Iris pigment epithelial cell (primary cell): ENCODE measurements at regions not wholly inside any gene's neighbourhood (a gene's known extent, or its start where the extent isn't known, plus 50 kb on each side); places are given as distances from the start of the nearest gene placed in this dataset.

Source experiments
- DNase-seq: peaks from one replicate; pipeline ENCODE4 v3.0.0-alpha.2; 2011; ENCODE audit warnings: low read depth

- DNase-seq = peak; percentile 21
Observed at GRCh38 chr1:173128742-173129141, 78.0 kb upstream of the TNFSF18 start.

GRCh38 chr1:173127369-173128307 is 76.9 kb upstream of the TNFSF18 start:
- no peak for DNase-seq

GRCh38 chr1:173126421-173126820 is 75.7 kb upstream of the TNFSF18 start:
- DNase-seq = peak; percentile 47

- peak; percentile 97 for DNase-seq
Observed at GRCh38 chr1:173122958-173123852, 72.5 kb upstream of the TNFSF18 start.

GRCh38 chr1:173122344-173122935 is 71.7 kb upstream of the TNFSF18 start:
- DNase-seq = peak; percentile 46

- DNase-seq = no peak
Observed at GRCh38 chr1:173118404-173118803, 67.7 kb upstream of the TNFSF18 start.

- no peak for DNase-seq
Observed at GRCh38 chr1:173117761-173118160, 67.0 kb upstream of the TNFSF18 start.

- DNase-seq = no peak
Observed at GRCh38 chr1:173117108-173117633, 66.4 kb upstream of the TNFSF18 start.

- no peak for DNase-seq
Observed at GRCh38 chr1:173114346-173114745, 63.6 kb upstream of the TNFSF18 start.

GRCh38 chr1:173113015-173113741 is 62.4 kb upstream of the TNFSF18 start:
- DNase-seq = peak; percentile 79

- DNase-seq = peak; percentile 85
Observed at GRCh38 chr1:173112129-173112528, 61.4 kb upstream of the TNFSF18 start.

GRCh38 chr1:173107696-173108095 is 57.0 kb upstream of the TNFSF18 start:
- DNase-seq = no peak

- DNase-seq = no peak
Observed at GRCh38 chr1:173103006-173103405, 52.3 kb upstream of the TNFSF18 start.

- no peak for DNase-seq
Observed at GRCh38 chr1:173101589-173101988, 50.8 kb upstream of the TNFSF18 start.

GRCh38 chr1:173100476-173101107 is 49.9 kb upstream of the TNFSF18 start:
- DNase-seq = no peak
